ENCODE measurements at regions not wholly inside any gene's neighbourhood (a gene's known extent, or its start where the extent isn't known, plus 50 kb on each side); places are given as distances from the start of the nearest gene placed in this dataset.
"Not testable (repeated sequence)": the region's sequence is repeated elsewhere in the genome, so short reads cannot be mapped to it uniquely, and the experiment has no call there.

- peak; percentile 79 for DNase-seq
Observed at GRCh38 chr4:128542047-128542446, 254.4 kb upstream of the PGRMC2 start.

GRCh38 chr4:128540122-128540521, 252.5 kb upstream of the PGRMC2 start:
- Mint-ChIP-seq H3K27me3 (ENCODE audit: insufficient read depth) (no peaks in the 10 kb centered on the region), H3K4me3 (no peak overlapping the region), H3K36me3 (ENCODE audit: low read depth) (no peaks in the 10 kb centered on the region), H3K27ac (no peak overlapping the region), H3K4me1 (ENCODE audit: low read depth) (peaks cover 27% of the 10 kb centered on the region), H3K9me3 (no peaks in the 10 kb centered on the region; the same call in 1 of the 2 replicates)
- no peak for DNase-seq
- TF ChIP-seq, protein P1, sequence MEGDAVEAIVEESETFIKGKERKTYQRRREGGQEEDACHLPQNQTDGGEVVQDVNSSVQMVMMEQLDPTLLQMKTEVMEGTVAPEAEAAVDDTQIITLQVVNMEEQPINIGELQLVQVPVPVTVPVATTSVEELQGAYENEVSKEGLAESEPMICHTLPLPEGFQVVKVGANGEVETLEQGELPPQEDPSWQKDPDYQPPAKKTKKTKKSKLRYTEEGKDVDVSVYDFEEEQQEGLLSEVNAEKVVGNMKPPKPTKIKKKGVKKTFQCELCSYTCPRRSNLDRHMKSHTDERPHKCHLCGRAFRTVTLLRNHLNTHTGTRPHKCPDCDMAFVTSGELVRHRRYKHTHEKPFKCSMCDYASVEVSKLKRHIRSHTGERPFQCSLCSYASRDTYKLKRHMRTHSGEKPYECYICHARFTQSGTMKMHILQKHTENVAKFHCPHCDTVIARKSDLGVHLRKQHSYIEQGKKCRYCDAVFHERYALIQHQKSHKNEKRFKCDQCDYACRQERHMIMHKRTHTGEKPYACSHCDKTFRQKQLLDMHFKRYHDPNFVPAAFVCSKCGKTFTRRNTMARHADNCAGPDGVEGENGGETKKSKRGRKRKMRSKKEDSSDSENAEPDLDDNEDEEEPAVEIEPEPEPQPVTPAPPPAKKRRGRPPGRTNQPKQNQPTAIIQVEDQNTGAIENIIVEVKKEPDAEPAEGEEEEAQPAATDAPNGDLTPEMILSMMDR (IDR thresholded peaks at IDR 0.05), result no peak

More at GRCh38 chr4:128542047-128542446, 254.4 kb upstream of the PGRMC2 start:
- Mint-ChIP-seq H3K27ac (peak overlapping the region; percentile 35; the same call in 1 of the 2 replicates), H3K9me3 (no peaks in the 10 kb centered on the region), H3K27me3 (ENCODE audit: insufficient read depth) (no peaks in the 10 kb centered on the region), H3K4me1 (ENCODE audit: low read depth) (peaks cover 27% of the 10 kb centered on the region), H3K4me3 (no peak overlapping the region), H3K36me3 (ENCODE audit: low read depth) (no peaks in the 10 kb centered on the region)
- TF ChIP-seq, protein P1 (IDR thresholded peaks at IDR 0.05), result no peak

- TF ChIP-seq, protein P1 (IDR thresholded peaks at IDR 0.05), result no peak
- no peak for DNase-seq
Observed at GRCh38 chr4:128538111-128538882, 250.7 kb upstream of the PGRMC2 start.

DNA sequence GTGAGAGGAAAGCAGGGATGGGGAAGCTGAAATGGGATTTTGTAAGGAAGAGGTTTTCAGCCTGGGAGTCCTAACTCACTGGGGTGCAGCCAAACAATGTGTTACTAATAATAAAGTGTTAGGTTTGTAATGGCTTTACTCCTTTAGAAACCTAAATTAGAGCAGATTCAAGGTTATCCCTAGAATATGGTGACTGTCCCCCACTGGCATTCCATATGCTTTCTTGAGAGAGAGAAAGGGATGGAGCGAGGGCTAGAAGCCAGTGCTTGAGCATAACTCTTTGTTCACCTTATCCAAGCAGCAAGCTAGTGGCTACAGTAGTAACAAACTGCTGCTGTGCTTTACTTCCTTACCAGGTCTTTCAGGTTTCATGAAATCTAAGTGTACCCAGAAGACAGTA, 249.1 kb upstream of the PGRMC2 start:
- TF ChIP-seq, protein P1 (IDR thresholded peaks at IDR 0.05), result no peak
- no peaks in the 10 kb centered on the region for H3K36me3 Mint-ChIP-seq (ENCODE audit: low read depth)
- H3K27me3 Mint-ChIP-seq (ENCODE audit: insufficient read depth), result no peaks in the 10 kb centered on the region; the same call in none of the 2 replicates
- peaks cover 16% of the 10 kb centered on the region for H3K4me1 Mint-ChIP-seq (ENCODE audit: low read depth)
- no peak overlapping the region for H3K4me3 Mint-ChIP-seq
- DNase-seq, result no peak
- H3K9me3 Mint-ChIP-seq, result no peaks in the 10 kb centered on the region; the same call in 1 of the 2 replicates
- H3K27ac Mint-ChIP-seq, result no peak overlapping the region

More at GRCh38 chr4:128538111-128538882, 250.7 kb upstream of the PGRMC2 start:
- H3K4me3 Mint-ChIP-seq, result no peak overlapping the region
- H3K27ac Mint-ChIP-seq, result no peak overlapping the region
- no peaks in the 10 kb centered on the region for H3K36me3 Mint-ChIP-seq (ENCODE audit: low read depth)
- no peaks in the 10 kb centered on the region; the same call in 1 of the 2 replicates for H3K9me3 Mint-ChIP-seq
- H3K27me3 Mint-ChIP-seq (ENCODE audit: insufficient read depth), result no peaks in the 10 kb centered on the region; the same call in 1 of the 2 replicates
- peaks cover 27% of the 10 kb centered on the region for H3K4me1 Mint-ChIP-seq (ENCODE audit: low read depth)

DNA sequence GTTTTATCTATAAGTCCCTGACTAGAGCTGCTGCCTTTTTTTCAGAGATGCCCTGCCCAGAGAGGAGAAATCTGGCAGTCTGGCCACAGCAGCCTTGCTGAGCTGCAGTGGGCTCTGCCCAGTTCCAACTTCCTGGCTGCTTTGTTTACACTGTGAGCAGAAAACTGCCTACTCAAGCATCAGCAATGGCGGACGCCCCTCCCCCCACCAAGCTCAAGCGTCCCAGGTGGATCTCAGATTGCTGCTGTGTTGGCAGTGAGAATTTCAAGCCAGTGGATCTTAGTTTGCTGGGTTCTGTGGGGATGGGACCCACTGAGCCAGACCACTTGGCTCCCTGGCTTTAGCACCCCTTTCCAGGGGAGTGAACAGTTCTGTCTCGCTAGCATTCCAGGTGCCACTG, 247.9 kb upstream of the PGRMC2 start:
- not testable (repeated sequence) for H3K9me3 Mint-ChIP-seq; H3K36me3 Mint-ChIP-seq (ENCODE audit: low read depth); H3K27ac Mint-ChIP-seq; H3K27me3 Mint-ChIP-seq (ENCODE audit: insufficient read depth); DNase-seq; H3K4me3 Mint-ChIP-seq
- peaks cover 25% of the 10 kb centered on the region for H3K4me1 Mint-ChIP-seq (ENCODE audit: low read depth)

Data from HFFc6 (cell line).